AG04450 (cell line): ENCODE measurements at regions not wholly inside any gene's neighbourhood (a gene's known extent, or its start where the extent isn't known, plus 50 kb on each side); places are given as distances from the start of the nearest gene placed in this dataset.

Experiments
- CTCF ChIA-PET: fragments of 300-600, 350-600 bp; formaldehyde crosslinking; extraction: SDS; loops from one replicate; lab custom pipeline; 2022; ENCODE audit warnings: antibody characterized with exemption, inconsistent platforms; lab: Charles Lee
- POLR2A ChIA-PET: fragments of 350-600 bp; formaldehyde crosslinking; extraction: SDS; loops from one replicate; lab custom pipeline; 2021; ENCODE audit warnings: antibody characterized with exemption, inconsistent platforms; lab: Yijun Ruan, JAX
- DNase-seq: peaks from one replicate; pipeline ENCODE4 v3.0.0-alpha.2; 2011; ENCODE audit warnings: low read depth, low spot score
- H3K27ac ChIP-seq: one replicate; pipeline ENCODE4 v1.5.1; 2012; ENCODE audit warnings: low read depth, low read length, control low read depth
- H3K27me3 ChIP-seq: one replicate; pipeline ENCODE4 v1.6.0; 2012; ENCODE audit warnings: low read length; ENCODE audit not compliant: control insufficient read depth, insufficient read depth
- H3K4me3 ChIP-seq: 2 replicates; pipeline ENCODE4 v1.5.1; 2011; ENCODE audit warnings: mild to moderate bottlenecking, low read depth, low read length, control low read depth
- H3K9me3 ChIP-seq: 2 replicates; pipeline ENCODE4 v1.5.1; 2012; ENCODE audit warnings: low read length; ENCODE audit not compliant: control insufficient read depth, insufficient read depth
- CTCF ChIP-seq: IDR thresholded peaks from 2 replicates; pipeline ENCODE4 v1.5.1; 2011; ENCODE audit warnings: low read depth, low read length, control low read depth, inconsistent platforms

- no peak overlapping the region for H3K27ac ChIP-seq
- TF ChIP-seq CTCF: no peak
- ChIA-PET POLR2A (interaction anchor here (0.5 to 0.6 kb wide), 2 partner anchors 476 to 962 kb away, joined by 3 read pairs; partner anchors contain the start of gene GLUL), CTCF (interaction anchor here (1.1 to 2.8 kb wide), 4 partner anchors 11 to 244 kb away, joined by 3 to 16 read pairs (median 4); no protein-coding TSS in a partner anchor)
- DNase-seq: no peak
- peaks cover 3% of the 10 kb centered on the region for H3K27me3 ChIP-seq
- H3K4me3 ChIP-seq: no peak overlapping the region
- H3K9me3 ChIP-seq: no peaks in the 10 kb centered on the region
These were observed 53.1 kb upstream of the CACNA1E start for GRCh38 chr1:181430015-181430885.
